ENCODE measurements at regions not wholly inside any gene's neighbourhood (a gene's known extent, or its start where the extent isn't known, plus 50 kb on each side); places are given as distances from the start of the nearest gene placed in this dataset.

GRCh38 chr5:26282190-26282589 is 756.2 kb downstream of the CDH9 start:
- TF ChIP-seq CTCF (IDR thresholded peaks at IDR 0.05) (no peak), POLR2A (IDR thresholded peaks at IDR 0.05) (no peak)
